OCI-LY7 (cell line): ENCODE measurements at regions not wholly inside any gene's neighbourhood (a gene's known extent, or its start where the extent isn't known, plus 50 kb on each side); places are given as distances from the start of the nearest gene placed in this dataset.

Source experiments
- BruUV-seq: library from RNA; stranded (reverse); fragments of 400-500 nt; replicated peaks from 2 replicates; lab custom pipeline; 2021; lab: Mats Ljungman, UMichigan
- CTCF ChIA-PET: fragments of 300-600 bp; sonication (Branson Sonifier 250); formaldehyde crosslinking; loops from one replicate; lab custom pipeline; 2022; ENCODE audit warnings: antibody characterized with exemption; ENCODE audit not compliant: unreplicated experiment; lab: Charles Lee
- POLR2A ChIA-PET: fragments of 300-600 bp; sonication (Branson Sonifier 250); formaldehyde crosslinking; loops from one replicate; lab custom pipeline; 2022; ENCODE audit warnings: antibody characterized with exemption; lab: Charles Lee
- DNase-seq: peaks from one replicate; pipeline ENCODE4 v3.0.0-alpha.2; 2015; ENCODE audit warnings: low spot score
- H2AFZ ChIP-seq: fragments of 200-600 bp; sonication (generic), shearing (Covaris generic); 2 replicates; pipeline ENCODE4 v1.6.1; 2014; ENCODE audit warnings: mild to moderate bottlenecking, antibody characterized with exemption, low read length, moderate library complexity
- H3K27ac ChIP-seq: fragments of 200-600 bp; sonication (generic); 2 replicates; pipeline ENCODE4 v1.5.1; 2014; ENCODE audit warnings: mixed run types, low read depth, mild to moderate bottlenecking, moderate library complexity, low read length, inconsistent platforms; ENCODE audit not compliant: poor library complexity, severe bottlenecking
- H3K36me3 ChIP-seq: fragments of 200-600 bp; sonication (generic); 2 replicates; pipeline ENCODE4 v1.6.1; 2014; ENCODE audit warnings: mild to moderate bottlenecking, antibody characterized with exemption, low read length, moderate library complexity, mixed read lengths; ENCODE audit not compliant: insufficient read depth
- H3K4me1 ChIP-seq: fragments of 200-600 bp; sonication (generic); 2 replicates; pipeline ENCODE4 v1.5.1; 2014; ENCODE audit warnings: mild to moderate bottlenecking, low read length; ENCODE audit not compliant: insufficient read depth, poor library complexity, severe bottlenecking
- H3K4me2 ChIP-seq: fragments of 200-600 bp; sonication (generic); 2 replicates; pipeline ENCODE4 v1.6.1; 2014; ENCODE audit warnings: mild to moderate bottlenecking, low read length
- H3K4me3 ChIP-seq: fragments of 200-600 bp; sonication (generic); 2 replicates; pipeline ENCODE4 v1.5.1; 2014; ENCODE audit warnings: mild to moderate bottlenecking, low read depth, low read length; ENCODE audit not compliant: poor library complexity, severe bottlenecking
- H3K79me2 ChIP-seq: fragments of 200-600 bp; sonication (generic); 2 replicates; pipeline ENCODE4 v1.6.1; 2016; ENCODE audit warnings: low read depth, mild to moderate bottlenecking, low read length, moderate library complexity, mixed read lengths; ENCODE audit not compliant: insufficient read depth
- H3K9me2 ChIP-seq: fragments of 200-600 bp; sonication (generic); 2 replicates; pipeline ENCODE4 v1.6.1; 2016; ENCODE audit warnings: mild to moderate bottlenecking, low read length, mixed read lengths; ENCODE audit not compliant: insufficient read depth
- H3K9me3 ChIP-seq: fragments of 200-600 bp; sonication (generic); 2 replicates; pipeline ENCODE4 v1.6.1; 2014; ENCODE audit warnings: mild to moderate bottlenecking, mixed run types, low read length, mixed read lengths
- H4K20me1 ChIP-seq: fragments of 200-600 bp; sonication (generic); 2 replicates; pipeline ENCODE4 v1.6.1; 2014; ENCODE audit warnings: mild to moderate bottlenecking, antibody characterized with exemption, low read length, moderate library complexity, mixed read lengths; ENCODE audit not compliant: insufficient read depth
- CTCF ChIP-seq: fragments of 200-600 bp; sonication (generic); conservative IDR thresholded peaks from 2 replicates; pipeline ENCODE4 v1.5.1; 2014; ENCODE audit warnings: mild to moderate bottlenecking, antibody characterized with exemption, low read length, moderate library complexity, mixed read lengths
- EZH2phosphoT487 ChIP-seq: fragments of 200-600 bp; sonication (generic); IDR thresholded peaks from 2 replicates; pipeline ENCODE4 v1.6.1; 2018; ENCODE audit warnings: low read depth, borderline replicate concordance, mild to moderate bottlenecking, mixed run types, antibody characterized with exemption, low read length, moderate library complexity, mixed read lengths
- intact Hi-C: fragments of 100-400 bp; cut with micrococcal nuclease; formaldehyde crosslinking; loops from one replicate; pipeline ENCODE4 v1.10.0; 2022; ENCODE audit not compliant: unreplicated experiment

- H3K9me2 ChIP-seq, result no peaks in the 10 kb centered on the region
- H3K36me3 ChIP-seq, result no peaks in the 10 kb centered on the region
- no peak overlapping the region for H3K4me2 ChIP-seq
- no TSS peak for BruUV-seq
- ChIA-PET CTCF (no interaction called here), POLR2A (no interaction called here)
- DNase-seq, result no peak
- no peak overlapping the region for H3K27ac ChIP-seq
- intact Hi-C loops, result no loop called here
- no peaks in the 10 kb centered on the region for H3K9me3 ChIP-seq
- H3K79me2 ChIP-seq, result no peaks in the 10 kb centered on the region
- TF ChIP-seq CTCF (no peak), EZH2phosphoT487 (no peak)
- H3K4me3 ChIP-seq, result no peak overlapping the region
- H3K4me1 ChIP-seq, result no peaks in the 10 kb centered on the region
- H2AFZ ChIP-seq, result no peak overlapping the region
- H4K20me1 ChIP-seq, result no peaks in the 10 kb centered on the region
Measured at GRCh38 chr12:87925021-87925420, 104.2 kb downstream of the C12orf50 start.

GRCh38 chr12:87924149-87924548 lies 105.1 kb downstream of the C12orf50 start:
- CTCF ChIA-PET, result no interaction called here
- Histone ChIP-seq H2AFZ (no peak overlapping the region), H3K4me1 (no peaks in the 10 kb centered on the region), H3K27ac (no peak overlapping the region), H3K36me3 (no peaks in the 10 kb centered on the region), H4K20me1 (no peaks in the 10 kb centered on the region), H3K4me2 (no peak overlapping the region), H3K9me3 (no peaks in the 10 kb centered on the region), H3K9me2 (no peaks in the 10 kb centered on the region), H3K79me2 (no peaks in the 10 kb centered on the region), H3K4me3 (no peak overlapping the region)
- intact Hi-C loops, result no loop called here
- TF ChIP-seq CTCF (no peak), EZH2phosphoT487 (no peak)
- BruUV-seq, result no TSS peak
- no peak for DNase-seq
- POLR2A ChIA-PET, result no interaction called here

- H3K4me1 ChIP-seq, result no peaks in the 10 kb centered on the region
- H3K9me3 ChIP-seq, result no peaks in the 10 kb centered on the region
- no peak overlapping the region for H2AFZ ChIP-seq
- no peaks in the 10 kb centered on the region for H4K20me1 ChIP-seq
- no peaks in the 10 kb centered on the region for H3K9me2 ChIP-seq
- intact Hi-C loops, result no loop called here
- ChIA-PET POLR2A (no interaction called here), CTCF (no interaction called here)
- no peaks in the 10 kb centered on the region for H3K36me3 ChIP-seq
- no TSS peak for BruUV-seq
- H3K4me3 ChIP-seq, result no peak overlapping the region
- H3K4me2 ChIP-seq, result no peak overlapping the region
- TF ChIP-seq CTCF (no peak), EZH2phosphoT487 (no peak)
- H3K27ac ChIP-seq, result no peak overlapping the region
- no peaks in the 10 kb centered on the region for H3K79me2 ChIP-seq
- no peak for DNase-seq
Measured at GRCh38 chr12:87923361-87923760, 105.8 kb downstream of the C12orf50 start.
